Upper lobe of right lung (tissue), 1 donor: ENCODE measurements at regions not wholly inside any gene's neighbourhood (a gene's known extent, or its start where the extent isn't known, plus 50 kb on each side); places are given as distances from the start of the nearest gene placed in this dataset.
"Not testable (repeated sequence)": the region's sequence is repeated elsewhere in the genome, so short reads cannot be mapped to it uniquely, and the experiment has no call there.

Experiments
- ATAC-seq: fragments of 200-7000 bp; cut with Tn5 transposase; one replicate; pipeline ENCODE4 v1.9.1; 2020; ENCODE audit warnings: mild to moderate bottlenecking, moderate library complexity
- DNase-seq: peaks from one replicate; pipeline ENCODE4 v3.0.0-alpha.2; 2020
- H3K27ac ChIP-seq: fragments of 200-600 bp; one replicate; pipeline ENCODE4 v1.8.0; 2022
- H3K27me3 ChIP-seq: fragments of 200-600 bp; one replicate; pipeline ENCODE4 v1.8.0; 2022; ENCODE audit warnings: mild to moderate bottlenecking
- H3K36me3 ChIP-seq: fragments of 200-600 bp; one replicate; pipeline ENCODE4 v1.8.0; 2022
- H3K4me1 ChIP-seq: fragments of 200-600 bp; one replicate; pipeline ENCODE4 v1.8.0; 2022
- H3K4me3 ChIP-seq: fragments of 200-600 bp; one replicate; pipeline ENCODE4 v1.8.0; 2022; ENCODE audit warnings: mild to moderate bottlenecking
- H3K9me3 ChIP-seq: fragments of 200-600 bp; one replicate; pipeline ENCODE4 v1.8.0; 2022
- CTCF ChIP-seq: fragments of 200-600 bp; IDR thresholded peaks from one replicate; pipeline ENCODE4 v1.8.0; 2022; ENCODE audit warnings: antibody characterized with exemption
- intact Hi-C: fragments of 100-400 bp; cut with DNase I; formaldehyde crosslinking; loops from one replicate; pipeline ENCODE4 v1.11.0; 2022
- donor health status: DM: no; HTN: yes; CAD: no; lungs with severe emphysema.

GRCh38 chr13:64130600-64130999 lies 2715.0 kb upstream of the PCDH20 start:
- intact Hi-C loops = no loop called here
- no peak overlapping the region for H3K27ac ChIP-seq
- peak; percentile 55 for DNase-seq
- H3K9me3 ChIP-seq = no peaks in the 10 kb centered on the region
- H3K4me1 ChIP-seq = no peaks in the 10 kb centered on the region
- no peak for TF ChIP-seq CTCF
- H3K27me3 ChIP-seq = no peaks in the 10 kb centered on the region
- peak; percentile 26 for ATAC-seq
- H3K4me3 ChIP-seq = no peak overlapping the region
- no peaks in the 10 kb centered on the region for H3K36me3 ChIP-seq

- no peak overlapping the region for H3K27ac ChIP-seq
- TF ChIP-seq CTCF = no peak
- no peak for DNase-seq
- ATAC-seq = no peak
- no peaks in the 10 kb centered on the region for H3K36me3 ChIP-seq
- no peaks in the 10 kb centered on the region for H3K27me3 ChIP-seq
- H3K4me3 ChIP-seq = no peak overlapping the region
- intact Hi-C loops = no loop called here
- H3K9me3 ChIP-seq = no peaks in the 10 kb centered on the region
- H3K4me1 ChIP-seq = no peaks in the 10 kb centered on the region
Observed at GRCh38 chr13:64130171-64130570, 2714.5 kb upstream of the PCDH20 start.

- Histone ChIP-seq H3K9me3 (no peaks in the 10 kb centered on the region), H3K36me3 (no peaks in the 10 kb centered on the region), H3K4me1 (no peaks in the 10 kb centered on the region), H3K27me3 (no peaks in the 10 kb centered on the region), H3K27ac (no peak overlapping the region), H3K4me3 (no peak overlapping the region)
- TF ChIP-seq CTCF = no peak
- no peak for ATAC-seq
- intact Hi-C loops = no loop called here
- DNase-seq = no peak
Observed at GRCh38 chr13:64127856-64128255, 2712.2 kb upstream of the PCDH20 start.

- Histone ChIP-seq H3K36me3 (no peaks in the 10 kb centered on the region), H3K27me3 (no peaks in the 10 kb centered on the region), H3K4me3 (no peak overlapping the region), H3K27ac (no peak overlapping the region), H3K4me1 (no peaks in the 10 kb centered on the region), H3K9me3 (no peaks in the 10 kb centered on the region)
- no peak for TF ChIP-seq CTCF
- intact Hi-C loops = no loop called here
- ATAC-seq = no peak
- no peak for DNase-seq
Observed at GRCh38 chr13:64127192-64127591, 2711.5 kb upstream of the PCDH20 start.

- H3K36me3 ChIP-seq, DNase-seq, H3K4me3 ChIP-seq, H3K27ac ChIP-seq, intact Hi-C loops, H3K9me3 ChIP-seq, H3K27me3 ChIP-seq, H3K4me1 ChIP-seq, ATAC-seq: not testable (repeated sequence)
Observed at GRCh38 chr13:64121023-64121709, 2705.5 kb upstream of the PCDH20 start.

- Histone ChIP-seq H3K27ac (no peak overlapping the region), H3K4me1 (no peaks in the 10 kb centered on the region), H3K9me3 (no peaks in the 10 kb centered on the region), H3K36me3 (no peaks in the 10 kb centered on the region), H3K4me3 (no peak overlapping the region), H3K27me3 (no peaks in the 10 kb centered on the region)
- no peak for TF ChIP-seq CTCF
- ATAC-seq (no peak), DNase-seq (no peak)
- intact Hi-C loops = no loop called here
Observed at GRCh38 chr13:64099994-64100393, 2684.3 kb upstream of the PCDH20 start.
